SK-N-MC (cell line): ENCODE measurements at regions not wholly inside any gene's neighbourhood (a gene's known extent, or its start where the extent isn't known, plus 50 kb on each side); places are given as distances from the start of the nearest gene placed in this dataset.
"Not testable (repeated sequence)": the region's sequence is repeated elsewhere in the genome, so short reads cannot be mapped to it uniquely, and the experiment has no call there.

ENCODE experiments used
- EZH2 ChIP-seq: fragments of 200-600 bp; sonication (generic); IDR thresholded peaks from one replicate; pipeline ENCODE4 v1.6.1; 2017; ENCODE audit warnings: antibody characterized with exemption
- POLR2AphosphoS5 ChIP-seq: IDR thresholded peaks from 2 replicates; pipeline ENCODE4 v1.6.1; 2012; ENCODE audit warnings: mild to moderate bottlenecking, low read depth, low read length, borderline replicate concordance

DNA sequence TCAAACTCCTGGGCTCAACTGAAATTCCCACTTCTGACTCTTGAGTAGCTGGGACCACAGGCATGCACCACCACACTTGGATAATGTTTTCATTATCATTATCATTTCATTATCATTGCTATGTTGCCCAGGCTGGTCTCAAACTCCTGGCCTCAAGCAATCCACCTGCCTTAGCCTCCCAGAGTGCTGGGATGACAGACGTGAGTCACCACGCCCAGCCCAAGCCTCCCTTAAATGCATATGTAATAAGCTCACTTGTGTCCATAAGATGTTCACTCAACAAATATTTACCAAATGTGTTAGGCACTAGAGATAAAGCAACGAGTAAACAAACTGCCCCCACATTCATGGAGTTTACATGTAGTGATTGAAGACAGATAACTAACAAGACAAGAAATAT is 295.7 kb downstream of the GOLGA6L6 start:
- not testable (repeated sequence) for TF ChIP-seq POLR2AphosphoS5, EZH2
